ENCODE measurements at regions not wholly inside any gene's neighbourhood (a gene's known extent, or its start where the extent isn't known, plus 50 kb on each side); places are given as distances from the start of the nearest gene placed in this dataset.

DNA sequence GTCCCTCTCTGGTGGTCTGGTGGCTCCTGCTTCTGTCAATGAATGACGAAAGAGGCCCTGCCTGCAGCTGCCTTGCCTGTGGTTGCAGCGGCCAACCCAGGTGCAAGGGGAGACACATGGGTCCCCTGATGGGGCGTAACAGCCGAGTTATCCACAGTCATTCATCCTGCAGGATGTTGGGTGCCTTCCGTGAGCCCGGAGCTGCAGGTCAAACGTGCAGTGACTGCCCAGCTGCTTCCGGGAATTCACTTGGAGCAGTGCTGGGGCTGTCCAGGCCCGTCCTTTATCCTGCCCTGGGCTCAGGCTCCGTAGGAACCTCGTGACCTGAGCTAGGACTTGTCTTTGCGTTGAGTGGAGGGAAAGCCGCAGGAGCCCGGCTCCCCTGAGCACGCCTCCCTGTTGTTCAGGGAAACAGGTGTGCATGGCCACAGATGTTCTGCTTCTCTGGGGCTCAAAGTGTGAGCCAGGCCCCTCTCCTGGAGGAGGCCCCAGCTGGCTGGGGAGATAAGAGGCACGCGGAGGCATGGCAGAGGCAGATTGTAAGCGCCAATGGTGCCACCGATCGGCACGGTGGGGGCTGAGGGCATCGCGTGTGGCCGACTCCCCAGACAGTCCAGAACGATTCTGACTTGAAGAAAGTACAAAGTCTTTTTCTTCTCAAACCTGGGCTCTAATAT, 635.4 kb downstream of the BRD1 start:
- TF ChIP-seq, protein P1, sequence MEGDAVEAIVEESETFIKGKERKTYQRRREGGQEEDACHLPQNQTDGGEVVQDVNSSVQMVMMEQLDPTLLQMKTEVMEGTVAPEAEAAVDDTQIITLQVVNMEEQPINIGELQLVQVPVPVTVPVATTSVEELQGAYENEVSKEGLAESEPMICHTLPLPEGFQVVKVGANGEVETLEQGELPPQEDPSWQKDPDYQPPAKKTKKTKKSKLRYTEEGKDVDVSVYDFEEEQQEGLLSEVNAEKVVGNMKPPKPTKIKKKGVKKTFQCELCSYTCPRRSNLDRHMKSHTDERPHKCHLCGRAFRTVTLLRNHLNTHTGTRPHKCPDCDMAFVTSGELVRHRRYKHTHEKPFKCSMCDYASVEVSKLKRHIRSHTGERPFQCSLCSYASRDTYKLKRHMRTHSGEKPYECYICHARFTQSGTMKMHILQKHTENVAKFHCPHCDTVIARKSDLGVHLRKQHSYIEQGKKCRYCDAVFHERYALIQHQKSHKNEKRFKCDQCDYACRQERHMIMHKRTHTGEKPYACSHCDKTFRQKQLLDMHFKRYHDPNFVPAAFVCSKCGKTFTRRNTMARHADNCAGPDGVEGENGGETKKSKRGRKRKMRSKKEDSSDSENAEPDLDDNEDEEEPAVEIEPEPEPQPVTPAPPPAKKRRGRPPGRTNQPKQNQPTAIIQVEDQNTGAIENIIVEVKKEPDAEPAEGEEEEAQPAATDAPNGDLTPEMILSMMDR (IDR thresholded peaks at IDR 0.05; ENCODE audit: insufficient read depth, low read length): no peak
- TF ChIP-seq POLR2AphosphoS5 (IDR thresholded peaks at IDR 0.05; ENCODE audit: low read depth) (no peak), GABPA (IDR thresholded peaks at IDR 0.05; ENCODE audit: low read depth) (no peak), SPI1 (IDR thresholded peaks at IDR 0.05; ENCODE audit: borderline replicate concordance, low read depth) (no peak)
- TF ChIP-seq, protein P2, sequence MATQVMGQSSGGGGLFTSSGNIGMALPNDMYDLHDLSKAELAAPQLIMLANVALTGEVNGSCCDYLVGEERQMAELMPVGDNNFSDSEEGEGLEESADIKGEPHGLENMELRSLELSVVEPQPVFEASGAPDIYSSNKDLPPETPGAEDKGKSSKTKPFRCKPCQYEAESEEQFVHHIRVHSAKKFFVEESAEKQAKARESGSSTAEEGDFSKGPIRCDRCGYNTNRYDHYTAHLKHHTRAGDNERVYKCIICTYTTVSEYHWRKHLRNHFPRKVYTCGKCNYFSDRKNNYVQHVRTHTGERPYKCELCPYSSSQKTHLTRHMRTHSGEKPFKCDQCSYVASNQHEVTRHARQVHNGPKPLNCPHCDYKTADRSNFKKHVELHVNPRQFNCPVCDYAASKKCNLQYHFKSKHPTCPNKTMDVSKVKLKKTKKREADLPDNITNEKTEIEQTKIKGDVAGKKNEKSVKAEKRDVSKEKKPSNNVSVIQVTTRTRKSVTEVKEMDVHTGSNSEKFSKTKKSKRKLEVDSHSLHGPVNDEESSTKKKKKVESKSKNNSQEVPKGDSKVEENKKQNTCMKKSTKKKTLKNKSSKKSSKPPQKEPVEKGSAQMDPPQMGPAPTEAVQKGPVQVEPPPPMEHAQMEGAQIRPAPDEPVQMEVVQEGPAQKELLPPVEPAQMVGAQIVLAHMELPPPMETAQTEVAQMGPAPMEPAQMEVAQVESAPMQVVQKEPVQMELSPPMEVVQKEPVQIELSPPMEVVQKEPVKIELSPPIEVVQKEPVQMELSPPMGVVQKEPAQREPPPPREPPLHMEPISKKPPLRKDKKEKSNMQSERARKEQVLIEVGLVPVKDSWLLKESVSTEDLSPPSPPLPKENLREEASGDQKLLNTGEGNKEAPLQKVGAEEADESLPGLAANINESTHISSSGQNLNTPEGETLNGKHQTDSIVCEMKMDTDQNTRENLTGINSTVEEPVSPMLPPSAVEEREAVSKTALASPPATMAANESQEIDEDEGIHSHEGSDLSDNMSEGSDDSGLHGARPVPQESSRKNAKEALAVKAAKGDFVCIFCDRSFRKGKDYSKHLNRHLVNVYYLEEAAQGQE (IDR thresholded peaks at IDR 0.05; ENCODE audit: insufficient replicate concordance, low read depth): no peak

All from HL-60 (cell line).